ENCODE measurements at regions not wholly inside any gene's neighbourhood (a gene's known extent, or its start where the extent isn't known, plus 50 kb on each side); places are given as distances from the start of the nearest gene placed in this dataset.
"Not testable (repeated sequence)": the region's sequence is repeated elsewhere in the genome, so short reads cannot be mapped to it uniquely, and the experiment has no call there.

DNA sequence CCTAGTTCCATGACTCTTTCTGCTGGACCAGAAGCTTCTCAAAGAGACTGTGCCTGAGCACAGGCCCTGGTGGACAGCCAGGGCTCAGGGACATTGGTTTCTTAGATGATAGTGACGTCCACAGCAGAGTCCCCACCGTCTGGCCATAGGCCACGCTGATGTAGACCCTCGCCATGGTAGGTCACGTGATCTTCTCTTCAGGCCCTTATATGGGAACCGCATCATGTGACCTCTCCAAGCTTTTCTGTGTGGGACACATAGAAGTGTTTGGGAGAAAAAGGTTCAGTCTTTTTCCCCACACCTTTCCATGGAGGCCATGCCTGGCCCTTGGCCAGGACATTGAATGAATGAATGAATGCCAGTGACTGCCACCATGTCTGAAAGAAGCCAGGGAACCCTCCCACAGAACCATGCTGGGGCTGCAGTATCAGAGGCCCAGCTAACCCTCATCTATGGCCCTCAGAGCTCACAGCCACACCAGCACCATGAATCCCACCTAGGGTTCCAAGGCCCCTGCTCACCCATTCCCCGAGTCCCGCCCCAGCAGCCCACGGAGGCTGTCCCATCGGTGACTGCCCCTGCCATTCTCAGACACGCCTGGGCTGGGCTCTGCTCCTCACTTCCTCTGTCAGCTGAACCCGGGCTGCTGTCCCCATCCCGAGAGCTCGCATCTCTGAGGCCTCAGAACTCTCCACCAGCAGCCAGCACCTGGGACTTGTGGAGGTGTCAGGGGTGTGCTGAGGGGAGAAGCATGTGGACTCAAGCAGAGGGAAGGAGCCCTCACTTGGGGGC is 292.1 kb downstream of the ADGRD1 start:
- Histone ChIP-seq H3K4me1 (no peaks in the 10 kb centered on the region), H3K9me3 (peaks cover 0 to 7% (median 0%) of the 10 kb centered on the region in 11 donors), H3K27me3 (peaks cover 0 to 13% (median 7%) of the 10 kb centered on the region in 7 donors), H3K27ac (no peak overlapping the region), H3K4me3 (no peak overlapping the region), H3K36me3 (no peaks in the 10 kb centered on the region)
- intact Hi-C loops (cut with DNase I), result no loop called here
- no peak for TF ChIP-seq CTCF (IDR thresholded peaks at IDR 0.05)
- no peak for ATAC-seq
- 87 to 91% methylated on average over 14 of the region's 14 CpGs for WGBS, 2 donors
- DNase-seq, result no peak

DNA sequence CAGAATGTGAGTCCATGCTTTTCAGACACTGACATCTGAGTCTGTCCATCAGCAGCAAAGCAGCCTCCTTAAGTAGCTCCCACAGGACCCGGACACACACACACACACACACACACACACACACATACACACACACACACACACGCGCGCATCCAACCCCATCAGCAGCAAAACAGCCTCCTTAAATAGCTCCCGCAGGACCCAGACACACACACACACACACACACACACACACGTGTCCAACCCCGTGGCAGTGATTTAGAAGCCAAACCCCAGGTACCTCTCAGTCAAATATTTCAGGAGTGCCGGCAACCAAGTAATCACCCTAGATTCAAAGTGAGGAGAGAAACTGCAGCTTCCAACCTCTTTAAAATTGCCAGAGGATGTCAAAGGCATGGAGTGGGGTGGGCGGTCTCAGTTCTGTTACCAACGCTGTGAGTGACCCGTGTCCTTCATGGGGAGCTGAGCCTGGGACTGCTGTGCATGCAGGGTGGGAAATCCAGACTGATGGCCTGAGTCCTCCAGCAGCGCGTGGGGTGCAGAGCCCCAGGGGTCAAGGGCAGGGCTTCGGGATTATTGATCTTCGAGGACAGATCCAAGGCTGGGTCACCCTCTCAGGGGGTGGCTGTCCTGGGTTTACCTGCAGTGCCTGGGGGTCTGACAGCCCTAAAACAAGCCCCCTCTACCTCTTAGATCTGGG is 293.5 kb downstream of the ADGRD1 start:
- ATAC-seq; DNase-seq; H3K4me3 ChIP-seq; H3K9me3 ChIP-seq; H3K27ac ChIP-seq; intact Hi-C loops (cut with DNase I); H3K4me1 ChIP-seq; H3K36me3 ChIP-seq: not testable (repeated sequence)
- H3K27me3 ChIP-seq, result peaks cover 0 to 13% (median 7%) of the 10 kb centered on the region in 7 donors
- WGBS, 2 donors, result 62 to 66% methylated on average over 15 of the region's 15 CpGs

DNA sequence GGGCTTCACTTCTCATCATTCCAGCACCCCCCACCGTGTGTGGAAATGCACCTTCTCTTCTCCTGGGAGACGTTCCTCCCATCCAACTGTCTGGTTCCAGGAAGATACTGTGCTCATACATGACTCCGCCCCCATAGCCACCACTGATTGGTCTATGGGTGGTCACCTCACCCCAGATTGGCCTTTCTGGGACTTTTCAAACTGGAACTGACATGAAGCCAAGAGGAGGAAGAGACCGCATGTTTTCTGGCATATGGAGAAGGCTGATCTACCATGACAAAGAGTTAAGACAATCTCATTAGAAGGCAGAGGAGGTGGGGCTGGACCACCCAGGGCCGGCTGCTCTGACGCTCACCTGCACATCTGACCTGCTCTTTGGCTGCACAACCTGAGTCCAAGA is 294.2 kb downstream of the ADGRD1 start:
- intact Hi-C loops (cut with DNase I); H3K9me3 ChIP-seq; DNase-seq; H3K27ac ChIP-seq; ATAC-seq; H3K36me3 ChIP-seq; H3K4me3 ChIP-seq; H3K4me1 ChIP-seq: not testable (repeated sequence)
- WGBS, 2 donors, result 68 to 75% methylated on average over 6 of the region's 6 CpGs
- H3K27me3 ChIP-seq, result peaks cover 0 to 13% (median 7%) of the 10 kb centered on the region in 7 donors

- no peak overlapping the region for H3K27ac ChIP-seq
- WGBS, 2 donors, result 58 to 66% methylated on average over 4 of the region's 4 CpGs
- no peak for DNase-seq
Observed at GRCh38 chr12:131249246-131250027, 295.7 kb downstream of the ADGRD1 start.

More at GRCh38 chr12:131249246-131250027, 295.7 kb downstream of the ADGRD1 start:
- peak in 5 of 8 donors; percentile 11 to 50 (median 29) for ATAC-seq
- intact Hi-C loops (cut with DNase I), result no loop called here
- no peak for TF ChIP-seq CTCF (IDR thresholded peaks at IDR 0.05)
- Histone ChIP-seq H3K9me3 (no peaks in the 10 kb centered on the region), H3K4me1 (no peaks in the 10 kb centered on the region), H3K36me3 (no peaks in the 10 kb centered on the region), H3K27me3 (peaks cover 0 to 13% (median 7%) of the 10 kb centered on the region in 7 donors), H3K4me3 (no peak overlapping the region)
